Upper lobe of left lung (tissue), 6 donors: ENCODE measurements at regions not wholly inside any gene's neighbourhood (a gene's known extent, or its start where the extent isn't known, plus 50 kb on each side); places are given as distances from the start of the nearest gene placed in this dataset.

Source experiments
- ATAC-seq, 2 donors: fragments of 200-7000 bp; cut with Tn5 transposase; one replicate each; pipeline ENCODE4 v1.9.1; 2022; ENCODE audit warnings: mild to moderate bottlenecking in 2 of 2, moderate library complexity in 2 of 2; ENCODE audit not compliant: low FRiP score in 2 of 2
- DNase-seq, 2 donors: peaks; one replicate each; pipeline ENCODE4 v3.0.0-alpha.2; 2019 to 2020
- H3K27ac ChIP-seq, 4 donors: fragments of 200-600 bp; sonication (generic); one replicate each; pipeline ENCODE4 v1.5.1; 2016 to 2019
- H3K27me3 ChIP-seq, 4 donors: fragments of 200-600 bp; sonication (generic); one replicate each; pipeline ENCODE4 v1.5.1; 2017 to 2019
- H3K36me3 ChIP-seq, 4 donors: fragments of 200-600 bp; sonication (generic); one replicate each; pipeline ENCODE4 v1.5.1; 2016 to 2019
- H3K4me1 ChIP-seq, 4 donors: fragments of 200-600 bp; sonication (generic); one replicate each; pipeline ENCODE4 v1.5.1; 2018 to 2019
- H3K4me3 ChIP-seq, 4 donors: fragments of 200-600 bp; sonication (generic); one replicate each; pipeline ENCODE4 v1.5.1; 2017 to 2019; ENCODE audit warnings: mild to moderate bottlenecking in 2 of 4, moderate library complexity in 1 of 4
- H3K9me3 ChIP-seq, 4 donors: fragments of 200-600 bp; sonication (generic); one replicate each; pipeline ENCODE4 v1.5.1; 2018 to 2019
- CTCF ChIP-seq, 6 experiments: fragments of 450-650 bp in 4 of 6; fragments of 200-600 bp in 2 of 6; sonication (generic) in 2 of 6; IDR thresholded peaks; one replicate each; pipeline ENCODE4 v1.5.1; 2016 to 2019; ENCODE audit warnings: antibody characterized with exemption in 6 of 6
- EP300 ChIP-seq, 4 donors: sonication (generic); formaldehyde crosslinking; IDR thresholded peaks; one replicate each; pipeline ENCODE4 v1.5.1; 2017; ENCODE audit warnings: antibody characterized with exemption in 4 of 4, control low read depth in 2 of 4
- POLR2A ChIP-seq, 4 donors: fragments of 450-650 bp; IDR thresholded peaks; one replicate each; pipeline ENCODE4 v1.5.1; 2016 to 2017; ENCODE audit warnings: antibody characterized with exemption in 4 of 4, mild to moderate bottlenecking in 2 of 4
- POLR2AphosphoS5 ChIP-seq, 2 donors: sonication (generic); formaldehyde crosslinking; IDR thresholded peaks; one replicate each; pipeline ENCODE4 v1.5.1; 2017; ENCODE audit warnings: antibody characterized with exemption in 2 of 2
- whole genome bisulfite sequencing, 2 donors: methylation state at CpG; one replicate each; pipeline ENCODE4 v1.1.5; 2017 to 2018; 5-methylcytosine and 5-hydroxymethylcytosine counted together
- donor health status: DM: no; HTN: no; CAD: no; lungs with moderate emphysema.
- donor health status: DM: no; HTN: yes; CAD: no; lungs with severe emphysema.

DNA sequence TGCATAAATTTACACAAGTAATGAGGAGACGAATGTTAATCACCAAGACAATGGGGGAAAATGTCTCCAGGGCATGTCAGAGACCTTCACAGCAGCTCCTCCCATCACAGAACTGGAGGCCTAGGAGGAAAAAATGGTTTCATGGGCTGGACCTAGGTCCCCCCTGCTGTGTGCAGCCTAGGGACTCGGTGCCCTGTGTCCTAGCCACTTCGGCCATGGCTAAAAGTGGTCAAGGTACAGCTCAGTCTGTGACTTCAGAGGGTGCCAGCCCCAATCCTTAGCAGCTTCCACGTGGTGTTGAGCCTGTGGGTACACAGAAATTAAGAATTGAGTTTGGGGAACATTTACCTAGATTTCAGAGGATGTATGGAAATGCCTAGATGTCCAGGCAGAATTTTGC lies 152.2 kb upstream of the KCNJ3 start:
- H3K27ac ChIP-seq, result no peak overlapping the region
- no peaks in the 10 kb centered on the region for H3K27me3 ChIP-seq
- no peak overlapping the region for H3K4me3 ChIP-seq
- H3K4me1 ChIP-seq, result no peaks in the 10 kb centered on the region
- DNase-seq (no peak), ATAC-seq (no peak)
- H3K36me3 ChIP-seq, result no peaks in the 10 kb centered on the region
- TF ChIP-seq EP300 (IDR thresholded peaks at IDR 0.05), result no peak
- TF ChIP-seq POLR2A (IDR thresholded peaks at IDR 0.05), result no peak
- TF ChIP-seq CTCF (IDR thresholded peaks at IDR 0.05), result no peak
- TF ChIP-seq POLR2AphosphoS5 (IDR thresholded peaks at IDR 0.05), result no peak
- 76 to 79% methylated on average over 4 of the region's 4 CpGs for WGBS, 2 donors
- H3K9me3 ChIP-seq, result peaks cover 0 to 6% (median 2%) of the 10 kb centered on the region in 4 donors

GRCh38 chr2:154549869-154550268 lies 148.6 kb upstream of the KCNJ3 start:
- H3K4me1 ChIP-seq, result no peaks in the 10 kb centered on the region
- no peak overlapping the region for H3K27ac ChIP-seq
- DNase-seq (no peak), ATAC-seq (no peak)
- peaks cover 0 to 6% (median 2%) of the 10 kb centered on the region in 4 donors for H3K9me3 ChIP-seq
- TF ChIP-seq POLR2AphosphoS5 (IDR thresholded peaks at IDR 0.05), result no peak
- TF ChIP-seq CTCF (IDR thresholded peaks at IDR 0.05), result no peak
- no peak for TF ChIP-seq EP300 (IDR thresholded peaks at IDR 0.05)
- no peak for TF ChIP-seq POLR2A (IDR thresholded peaks at IDR 0.05)
- no peaks in the 10 kb centered on the region for H3K27me3 ChIP-seq
- no peak overlapping the region for H3K4me3 ChIP-seq
- H3K36me3 ChIP-seq, result no peaks in the 10 kb centered on the region

GRCh38 chr2:154551649-154552048 lies 146.8 kb upstream of the KCNJ3 start:
- H3K27me3 ChIP-seq, result no peaks in the 10 kb centered on the region
- TF ChIP-seq POLR2AphosphoS5 (IDR thresholded peaks at IDR 0.05) (no peak), POLR2A (IDR thresholded peaks at IDR 0.05) (no peak), CTCF (IDR thresholded peaks at IDR 0.05) (no peak), EP300 (IDR thresholded peaks at IDR 0.05) (no peak)
- H3K4me3 ChIP-seq, result no peak overlapping the region
- no peaks in the 10 kb centered on the region for H3K4me1 ChIP-seq
- no peaks in the 10 kb centered on the region for H3K36me3 ChIP-seq
- ATAC-seq, result no peak
- no peak overlapping the region for H3K27ac ChIP-seq
- no peak for DNase-seq
- peaks cover 0 to 4% (median 2%) of the 10 kb centered on the region in 4 donors for H3K9me3 ChIP-seq

- DNase-seq, result no peak
- Histone ChIP-seq H3K9me3 (no peaks in the 10 kb centered on the region), H3K27me3 (no peaks in the 10 kb centered on the region), H3K27ac (no peak overlapping the region), H3K36me3 (no peaks in the 10 kb centered on the region), H3K4me3 (no peak overlapping the region), H3K4me1 (no peaks in the 10 kb centered on the region)
- TF ChIP-seq CTCF (IDR thresholded peaks at IDR 0.05), result no peak
- no peak for TF ChIP-seq POLR2AphosphoS5 (IDR thresholded peaks at IDR 0.05)
- TF ChIP-seq EP300 (IDR thresholded peaks at IDR 0.05), result no peak
- TF ChIP-seq POLR2A (IDR thresholded peaks at IDR 0.05), result no peak
- no peak for ATAC-seq
These were observed 144.4 kb upstream of the KCNJ3 start for GRCh38 chr2:154554046-154554445.

DNA sequence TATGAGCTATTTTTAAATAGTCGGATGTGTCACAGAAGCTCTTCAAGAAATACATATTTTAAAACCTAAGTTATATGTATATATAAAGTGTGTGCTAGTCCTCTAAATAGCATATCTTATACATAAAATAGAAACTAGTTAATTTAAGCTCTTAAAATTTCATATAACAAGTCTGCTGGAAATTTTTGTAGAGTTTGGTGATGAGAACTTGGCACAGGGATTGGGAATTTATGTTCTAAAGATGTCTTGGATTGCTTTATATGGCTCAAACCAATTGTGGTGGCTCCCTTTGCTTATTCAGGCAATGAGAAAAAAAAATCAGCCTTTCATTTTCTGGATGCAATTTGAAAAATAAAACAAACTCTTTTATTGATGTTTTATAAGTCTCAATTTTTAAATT lies 142.8 kb upstream of the KCNJ3 start:
- Histone ChIP-seq H3K27ac (no peak overlapping the region), H3K36me3 (no peaks in the 10 kb centered on the region), H3K4me1 (no peaks in the 10 kb centered on the region), H3K4me3 (no peak overlapping the region), H3K9me3 (no peaks in the 10 kb centered on the region), H3K27me3 (no peaks in the 10 kb centered on the region)
- ATAC-seq (no peak), DNase-seq (no peak)
- TF ChIP-seq CTCF (IDR thresholded peaks at IDR 0.05), result no peak
- no peak for TF ChIP-seq EP300 (IDR thresholded peaks at IDR 0.05)
- no peak for TF ChIP-seq POLR2AphosphoS5 (IDR thresholded peaks at IDR 0.05)
- TF ChIP-seq POLR2A (IDR thresholded peaks at IDR 0.05), result no peak
- 80 to 81% methylated on average over 1 of the region's 1 CpG for WGBS, 2 donors
